A673 (cell line): ENCODE measurements at regions not wholly inside any gene's neighbourhood (a gene's known extent, or its start where the extent isn't known, plus 50 kb on each side); places are given as distances from the start of the nearest gene placed in this dataset.

Experiments used
- BruUV-seq: library from RNA; stranded (reverse); fragments of 400-500 nt; replicated peaks from 2 replicates; lab custom pipeline; 2021; lab: Mats Ljungman, UMichigan
- CTCF ChIA-PET: fragments of 300-600 bp; sonication (Branson Sonifier 250); formaldehyde crosslinking; loops from one replicate; lab custom pipeline; 2022; ENCODE audit warnings: antibody characterized with exemption; lab: Charles Lee
- POLR2A ChIA-PET: fragments of 300-600 bp; sonication (Branson Sonifier 250); formaldehyde crosslinking; loops from one replicate; lab custom pipeline; 2022; ENCODE audit warnings: antibody characterized with exemption; ENCODE audit not compliant: low non-redundant PET; lab: Charles Lee
- DNase-seq: peaks from one replicate; pipeline ENCODE4 v3.0.0-alpha.2; 2015; ENCODE audit warnings: low spot score
- H3K27ac ChIP-seq: fragments of 200-600 bp; sonication (generic); 2 replicates; pipeline ENCODE4 v1.5.1; 2016; ENCODE audit warnings: mixed run types, low read depth, mild to moderate bottlenecking, mixed read lengths, antibody characterized with exemption, low read length; ENCODE audit not compliant: poor library complexity, severe bottlenecking
- H3K27me3 ChIP-seq: fragments of 200-600 bp; sonication (generic); replicated peaks from 2 replicates; pipeline ENCODE4 v1.6.1; 2017; ENCODE audit warnings: mixed run types, low read depth, mild to moderate bottlenecking, mixed read lengths, antibody characterized with exemption, low read length; ENCODE audit not compliant: insufficient read depth, poor library complexity
- H3K36me3 ChIP-seq: fragments of 200-600 bp; sonication (generic); 2 replicates; pipeline ENCODE4 v1.6.1; 2016; ENCODE audit warnings: mixed run types, mild to moderate bottlenecking, mixed read lengths, antibody characterized with exemption, low read length; ENCODE audit not compliant: insufficient read depth, poor library complexity, severe bottlenecking
- H3K4me1 ChIP-seq: fragments of 200-600 bp; sonication (generic); 2 replicates; pipeline ENCODE4 v1.6.1; 2017; ENCODE audit warnings: mixed run types, mild to moderate bottlenecking, mixed read lengths, antibody characterized with exemption, low read length; ENCODE audit not compliant: insufficient read depth, poor library complexity, severe bottlenecking
- H3K4me3 ChIP-seq: fragments of 200-600 bp; sonication (generic); 2 replicates; pipeline ENCODE4 v1.5.1; 2016; ENCODE audit warnings: low read depth, mixed run types, mild to moderate bottlenecking, mixed read lengths, low read length; ENCODE audit not compliant: poor library complexity, severe bottlenecking
- H3K9me3 ChIP-seq: fragments of 200-600 bp; sonication (generic); 2 replicates; pipeline ENCODE4 v1.6.1; 2016; ENCODE audit warnings: mixed run types, low read depth, mild to moderate bottlenecking, mixed read lengths, antibody characterized with exemption, low read length; ENCODE audit not compliant: poor library complexity, severe bottlenecking
- CTCF ChIP-seq: fragments of 300-800, 200-600 bp; sonication (generic); conservative IDR thresholded peaks from 2 replicates; pipeline ENCODE4 v1.5.1; 2017; ENCODE audit warnings: low read depth, mild to moderate bottlenecking, antibody characterized with exemption, low read length, moderate library complexity, mixed read lengths
- EZH2 ChIP-seq: fragments of 200-600 bp; sonication (generic); IDR thresholded peaks from 2 replicates; pipeline ENCODE4 v1.6.1; 2017; ENCODE audit warnings: borderline replicate concordance, low read depth, mild to moderate bottlenecking, mixed read lengths, antibody characterized with exemption, low read length; ENCODE audit not compliant: poor library complexity, severe bottlenecking
- intact Hi-C: fragments of 100-400 bp; cut with micrococcal nuclease; formaldehyde crosslinking; loops from one replicate; pipeline ENCODE4 v1.10.0; 2022; ENCODE audit not compliant: unreplicated experiment

- intact Hi-C loops = no loop called here
- H3K36me3 ChIP-seq = no peaks in the 10 kb centered on the region
- TF ChIP-seq CTCF = no peak
- no peak for TF ChIP-seq EZH2
- no TSS peak for BruUV-seq
- H3K27me3 ChIP-seq = peaks cover 13% of the 10 kb centered on the region
- DNase-seq = no peak
- no peak overlapping the region for H3K4me3 ChIP-seq
- H3K4me1 ChIP-seq = no peaks in the 10 kb centered on the region
- no peak overlapping the region for H3K27ac ChIP-seq
- peaks cover 4% of the 10 kb centered on the region for H3K9me3 ChIP-seq
- ChIA-PET POLR2A (no interaction called here), CTCF (no interaction called here)
These were observed 288.0 kb upstream of the AKR1E2 start for GRCh38 chr10:4538016-4538415.

GRCh38 chr10:4535521-4535920 lies 290.5 kb upstream of the AKR1E2 start:
- Histone ChIP-seq H3K36me3 (no peaks in the 10 kb centered on the region), H3K27ac (no peak overlapping the region), H3K27me3 (peaks cover 15% of the 10 kb centered on the region), H3K4me3 (no peak overlapping the region), H3K4me1 (no peaks in the 10 kb centered on the region), H3K9me3 (peaks cover 3% of the 10 kb centered on the region)
- ChIA-PET POLR2A (no interaction called here), CTCF (no interaction called here)
- intact Hi-C loops = no loop called here
- BruUV-seq = no TSS peak
- DNase-seq = no peak
- TF ChIP-seq EZH2 (no peak), CTCF (no peak)

- Histone ChIP-seq H3K27me3 (peaks cover 15% of the 10 kb centered on the region), H3K9me3 (no peaks in the 10 kb centered on the region), H3K36me3 (no peaks in the 10 kb centered on the region), H3K4me1 (peaks cover 4% of the 10 kb centered on the region), H3K27ac (no peak overlapping the region), H3K4me3 (no peak overlapping the region)
- intact Hi-C loops = no loop called here
- TF ChIP-seq CTCF = no peak
- no peak for TF ChIP-seq EZH2
- CTCF ChIA-PET = no interaction called here
- BruUV-seq = no TSS peak
- DNase-seq = no peak
- POLR2A ChIA-PET = no interaction called here
These were observed 292.4 kb upstream of the AKR1E2 start for GRCh38 chr10:4533621-4534020.

- H3K27me3 ChIP-seq = peaks cover 13% of the 10 kb centered on the region
- intact Hi-C loops = no loop called here
- POLR2A ChIA-PET = no interaction called here
These were observed 293.0 kb upstream of the AKR1E2 start for GRCh38 chr10:4532976-4533375.

More at GRCh38 chr10:4532976-4533375, 293.0 kb upstream of the AKR1E2 start:
- H3K27ac ChIP-seq = no peak overlapping the region
- no peak overlapping the region for H3K4me3 ChIP-seq
- TF ChIP-seq CTCF (no peak), EZH2 (no peak)
- BruUV-seq = no TSS peak
- no peaks in the 10 kb centered on the region for H3K9me3 ChIP-seq
- peaks cover 8% of the 10 kb centered on the region for H3K4me1 ChIP-seq
- no peak for DNase-seq
- no peaks in the 10 kb centered on the region for H3K36me3 ChIP-seq
- CTCF ChIA-PET = no interaction called here
